GM18505 (cell line): ENCODE measurements at regions not wholly inside any gene's neighbourhood (a gene's known extent, or its start where the extent isn't known, plus 50 kb on each side); places are given as distances from the start of the nearest gene placed in this dataset.

Source experiments
- ATAC-seq: cut with Tn5 transposase; IDR thresholded peaks from one replicate; pipeline ENCODE4 v1.9.1; 2021; ENCODE audit not compliant: unreplicated experiment
- POLR2A ChIP-seq: IDR thresholded peaks from 4 replicates; pipeline ENCODE4 v1.6.1; 2011; ENCODE audit warnings: borderline replicate concordance; ENCODE audit not compliant: insufficient read depth, insufficient read length; ENCODE audit errors: extremely low read depth

GRCh38 chr5:61649231-61649630 lies 317.2 kb downstream of the ZSWIM6 start:
- no peak for ATAC-seq
- TF ChIP-seq POLR2A: no peak

- TF ChIP-seq POLR2A: no peak
- no peak for ATAC-seq
Measured at GRCh38 chr5:61649971-61650370, 317.9 kb downstream of the ZSWIM6 start.

GRCh38 chr5:61650661-61651060 lies 318.6 kb downstream of the ZSWIM6 start:
- no peak for TF ChIP-seq POLR2A
- ATAC-seq: no peak

GRCh38 chr5:61651195-61651594 lies 319.1 kb downstream of the ZSWIM6 start:
- TF ChIP-seq POLR2A: no peak
- no peak for ATAC-seq

- no peak for TF ChIP-seq POLR2A
- no peak for ATAC-seq
Measured at GRCh38 chr5:61652916-61653315, 320.9 kb downstream of the ZSWIM6 start.

GRCh38 chr5:61653807-61654580 lies 321.9 kb downstream of the ZSWIM6 start:
- TF ChIP-seq POLR2A: no peak
- ATAC-seq: no peak

- no peak for ATAC-seq
- TF ChIP-seq POLR2A: no peak
Measured at GRCh38 chr5:61654876-61655275, 322.8 kb downstream of the ZSWIM6 start.

GRCh38 chr5:61657010-61657409 lies 325.0 kb downstream of the ZSWIM6 start:
- no peak for TF ChIP-seq POLR2A
- ATAC-seq: no peak

GRCh38 chr5:61657686-61658085 lies 325.6 kb downstream of the ZSWIM6 start:
- no peak for ATAC-seq
- no peak for TF ChIP-seq POLR2A

GRCh38 chr5:61658592-61659008 lies 326.5 kb downstream of the ZSWIM6 start:
- no peak for TF ChIP-seq POLR2A
- peak; percentile 78 for ATAC-seq

GRCh38 chr5:61659221-61659696 lies 327.2 kb downstream of the ZSWIM6 start:
- ATAC-seq: no peak
- TF ChIP-seq POLR2A: no peak

- TF ChIP-seq POLR2A: no peak
Measured at GRCh38 chr5:61662670-61663069, 330.6 kb downstream of the ZSWIM6 start.

GRCh38 chr5:61666064-61666621 lies 334.1 kb downstream of the ZSWIM6 start:
- no peak for ATAC-seq
- no peak for TF ChIP-seq POLR2A

More at GRCh38 chr5:61662670-61663069, 330.6 kb downstream of the ZSWIM6 start:
- ATAC-seq: no peak

- no peak for ATAC-seq
- TF ChIP-seq POLR2A: no peak
Measured at GRCh38 chr5:61667525-61668218, 335.6 kb downstream of the ZSWIM6 start.

GRCh38 chr5:61669531-61669930 lies 337.5 kb downstream of the ZSWIM6 start:
- ATAC-seq: no peak
- no peak for TF ChIP-seq POLR2A

GRCh38 chr5:61670941-61671340 lies 338.9 kb downstream of the ZSWIM6 start:
- no peak for TF ChIP-seq POLR2A
- no peak for ATAC-seq
